Testis (tissue), 2 donors: ENCODE measurements at regions not wholly inside any gene's neighbourhood (a gene's known extent, or its start where the extent isn't known, plus 50 kb on each side); places are given as distances from the start of the nearest gene placed in this dataset.

Experiments
- CTCF ChIP-seq, 3 experiments: fragments of 450-650 bp in 2 of 3; fragments of 200-600 bp in 1 of 3; sonication (generic) in 1 of 3; IDR thresholded peaks; one replicate each; pipeline ENCODE4 v1.5.1; 2016 to 2019; ENCODE audit warnings: antibody characterized with exemption in 3 of 3, mild to moderate bottlenecking in 2 of 3, moderate library complexity in 1 of 3
- POLR2A ChIP-seq: fragments of 450-650 bp; IDR thresholded peaks from one replicate; pipeline ENCODE4 v1.6.1; 2017; ENCODE audit warnings: antibody characterized with exemption, mild to moderate bottlenecking, moderate library complexity

DNA sequence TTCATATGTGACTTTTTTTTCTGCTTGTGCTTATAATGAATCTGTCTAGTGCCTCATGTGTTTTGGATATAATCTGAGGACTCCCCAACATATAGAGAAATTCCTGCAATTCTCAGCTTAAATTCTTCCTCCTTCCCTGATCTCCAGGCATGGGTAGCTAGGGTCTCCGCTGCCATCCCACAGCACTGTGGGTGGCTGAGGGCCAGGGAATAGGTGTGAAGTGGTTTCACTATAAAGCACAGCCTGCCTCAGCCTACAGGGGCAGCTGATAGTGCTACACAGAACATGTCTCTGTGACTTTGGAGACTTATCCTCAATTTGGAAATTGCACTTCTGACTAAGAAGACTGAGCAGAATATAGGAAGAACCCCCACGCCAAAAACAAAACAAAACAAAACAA is 137.3 kb upstream of the NABP1 start:
- TF ChIP-seq CTCF (IDR thresholded peaks at IDR 0.05) (no peak), POLR2A (no peak)
